NCI-H524 treated with DMSO at 0.1 percent for 48 hours (cell line): ENCODE measurements at regions not wholly inside any gene's neighbourhood (a gene's known extent, or its start where the extent isn't known, plus 50 kb on each side); places are given as distances from the start of the nearest gene placed in this dataset.
A peak's percentile ranks its signal among the peaks of the same experiment; 100 is the strongest.

Experiments used
- DNase-seq: peaks from one replicate; lab custom pipeline; 2025; lab: John Stamatoyannopoulos, UW

DNA sequence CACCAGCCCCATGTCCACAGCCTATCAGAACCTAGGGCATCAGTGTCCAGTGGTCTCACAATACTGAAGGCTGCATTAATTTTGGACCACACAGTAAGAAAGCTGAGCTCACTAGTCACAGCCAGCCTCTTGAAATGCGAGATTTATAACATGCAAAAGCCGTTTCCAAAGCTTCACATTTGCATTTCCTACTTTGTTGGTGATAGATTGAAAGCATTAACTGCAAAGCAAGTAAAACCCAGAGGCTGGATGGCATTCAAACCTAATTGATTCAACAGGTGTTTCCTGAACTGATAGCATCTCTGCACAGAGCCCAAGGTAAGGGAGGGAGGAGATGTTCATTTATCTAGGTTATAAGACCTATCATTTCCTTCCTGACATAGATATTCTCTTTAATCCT, 410.1 kb downstream of the OMA1 start:
- DNase-seq: no peak

DNA sequence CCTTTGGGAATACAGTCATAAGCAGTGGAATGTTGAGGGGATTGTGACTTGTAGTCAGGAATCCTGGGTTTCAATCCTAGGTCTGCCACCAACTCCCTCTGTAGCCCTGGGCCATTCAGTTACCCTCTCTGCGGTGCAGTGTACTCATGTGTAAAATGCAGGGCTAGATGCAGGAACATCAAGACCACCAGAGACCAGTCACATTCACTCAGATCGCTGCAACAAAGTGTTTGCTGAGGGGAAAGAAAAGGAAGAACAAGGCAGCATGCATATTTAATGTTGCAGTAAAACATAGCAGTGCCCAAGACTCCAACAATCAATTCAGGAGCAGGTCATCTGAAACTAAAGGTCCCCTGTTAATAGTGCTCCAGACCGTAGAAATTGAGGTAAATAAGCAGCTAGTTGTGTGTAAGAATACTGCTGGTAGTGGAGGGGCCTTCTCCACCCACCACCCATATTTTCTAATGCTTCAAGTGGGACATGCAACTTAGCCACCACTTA, 410.7 kb downstream of the OMA1 start:
- DNase-seq: no peak

DNA sequence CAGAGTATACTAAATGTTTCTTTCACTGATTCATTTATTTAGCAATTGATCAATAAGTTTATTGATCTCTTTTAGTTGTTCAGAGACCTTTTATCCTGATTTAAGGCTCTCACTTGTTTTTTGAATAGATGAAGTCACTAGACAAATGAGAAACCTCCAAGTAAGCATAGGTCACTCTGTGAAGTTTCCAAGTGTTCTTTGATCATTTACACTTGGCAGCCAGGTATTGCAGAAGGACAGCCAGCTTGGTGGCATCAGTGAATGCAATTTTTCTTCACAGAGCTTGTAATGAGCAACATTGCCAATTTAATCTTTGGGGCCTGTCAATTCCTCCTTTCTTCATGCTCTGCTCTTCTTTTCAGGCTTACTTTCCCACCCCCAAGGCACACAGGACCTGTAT, 413.0 kb downstream of the OMA1 start:
- DNase-seq: no peak

DNA sequence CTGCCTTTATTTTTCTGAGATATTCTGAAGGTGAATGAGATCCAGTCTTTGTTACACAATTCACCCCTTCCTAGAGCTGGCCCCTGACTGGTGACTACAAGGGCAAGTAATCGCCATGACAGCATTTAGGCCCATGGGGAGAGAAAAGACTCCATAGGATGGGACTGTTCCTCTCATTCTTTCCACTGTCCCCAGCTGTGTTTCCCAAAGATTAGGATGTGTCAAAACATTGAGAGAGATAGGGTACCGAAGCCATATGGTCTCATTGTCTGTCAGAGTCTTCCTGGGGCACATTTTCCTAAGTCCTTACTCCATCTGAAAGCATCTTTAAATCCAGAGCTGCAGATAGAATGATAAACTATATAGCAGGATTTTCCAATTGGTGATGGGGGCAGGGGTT, 423.5 kb downstream of the OMA1 start:
- DNase-seq: peak; percentile 0

DNA sequence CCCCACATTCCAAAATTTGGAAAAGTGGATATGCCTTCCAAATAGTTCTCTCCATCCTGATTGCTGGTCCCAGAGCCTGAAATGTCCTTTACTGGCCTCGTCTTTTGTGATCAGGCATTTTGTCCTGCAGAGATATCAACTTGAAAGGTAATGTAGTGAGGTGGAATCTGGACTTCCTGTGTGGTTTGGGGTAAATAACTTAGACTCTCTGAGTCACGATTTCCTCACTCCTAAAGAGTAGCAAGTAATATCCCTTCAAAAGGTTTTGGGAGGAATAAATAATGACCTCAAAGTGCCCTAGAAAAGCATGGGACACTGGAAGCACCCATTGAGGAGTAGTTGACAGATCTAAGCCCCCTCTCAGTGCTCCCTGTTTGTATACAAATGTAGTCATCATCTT, 426.6 kb downstream of the OMA1 start:
- DNase-seq: no peak

DNA sequence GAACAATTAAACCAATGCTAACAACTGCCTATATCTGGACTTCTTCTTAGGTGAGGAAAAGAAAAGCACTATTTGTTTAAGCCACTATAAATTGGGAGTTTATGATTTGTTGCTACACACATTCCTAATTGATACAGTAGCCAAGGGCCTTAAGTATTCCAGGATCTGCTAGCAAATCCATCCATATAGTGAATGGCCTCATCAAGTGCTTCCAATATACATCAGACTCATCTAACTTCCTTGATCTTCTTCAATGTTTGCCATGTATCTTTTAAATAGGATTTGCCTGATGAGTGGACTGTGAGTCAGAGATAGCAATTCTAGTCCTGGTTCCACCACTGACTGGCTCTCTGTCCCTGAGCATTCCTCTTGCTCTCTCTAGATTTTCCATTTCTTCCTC, 430.2 kb downstream of the OMA1 start:
- no peak for DNase-seq

DNA sequence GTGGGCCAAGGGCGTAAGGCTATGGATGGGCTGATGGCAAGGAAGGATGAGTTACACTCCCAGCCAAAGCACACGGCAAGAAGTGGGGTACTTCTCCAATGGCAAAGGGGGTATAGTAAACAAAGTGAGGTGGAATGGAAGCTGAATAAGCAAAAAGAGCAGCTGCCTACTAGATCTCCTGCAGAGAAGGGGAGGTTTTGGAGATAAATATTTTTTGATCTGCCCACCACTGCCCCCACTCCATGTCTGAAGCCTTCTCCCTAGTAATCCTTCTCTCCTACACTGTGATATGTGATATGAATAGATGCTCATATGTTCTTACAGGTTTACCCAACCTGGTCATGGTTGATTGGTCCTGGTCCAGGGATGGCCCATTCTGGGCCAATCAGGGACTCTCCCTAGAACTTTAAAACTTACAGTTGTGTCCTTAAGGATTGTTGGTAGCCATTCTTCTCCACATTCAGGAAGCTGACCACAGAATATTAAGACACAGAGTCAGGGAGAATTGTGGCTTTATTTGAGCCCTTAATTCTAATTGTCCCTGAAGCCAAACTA, 436.8 kb downstream of the OMA1 start:
- DNase-seq: no peak

DNA sequence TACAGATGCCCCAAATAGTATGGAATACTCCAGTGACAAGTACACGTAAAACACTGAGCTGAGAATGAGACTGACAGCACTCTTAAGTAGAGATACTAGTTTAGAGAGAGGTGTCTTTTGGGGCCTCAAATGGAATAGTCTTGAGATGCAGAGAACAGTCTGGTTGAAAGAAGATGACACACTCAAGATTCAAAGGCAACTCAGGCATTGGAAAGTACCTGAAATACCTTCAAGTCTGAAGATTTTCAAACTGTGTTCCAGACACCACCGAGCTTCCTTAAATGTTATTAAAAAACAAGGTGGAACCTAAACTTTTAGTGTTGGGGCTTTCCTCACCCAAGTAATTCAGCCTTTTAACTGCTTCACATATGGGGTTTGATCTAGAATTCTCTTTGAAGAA, 437.7 kb downstream of the OMA1 start:
- no peak for DNase-seq

DNA sequence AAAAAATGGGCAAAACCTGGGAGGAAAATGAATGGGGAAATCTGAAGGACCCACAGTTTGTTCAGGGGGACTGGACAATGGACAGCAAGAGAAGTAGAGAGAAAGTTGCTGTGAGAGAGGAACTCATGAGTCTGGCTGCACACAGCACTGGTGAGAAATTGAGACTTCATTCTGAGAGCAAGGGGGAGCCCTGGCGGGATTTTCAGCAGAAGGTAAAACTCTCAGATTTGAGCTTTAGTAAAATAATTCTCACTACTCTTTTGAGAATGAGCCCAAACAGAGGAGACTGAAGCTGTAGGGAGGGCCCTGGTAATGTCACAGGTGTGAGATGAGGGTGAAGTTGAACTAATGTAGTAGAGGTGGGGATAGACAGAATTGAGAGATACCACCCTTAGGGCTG, 438.6 kb downstream of the OMA1 start:
- DNase-seq: no peak

DNA sequence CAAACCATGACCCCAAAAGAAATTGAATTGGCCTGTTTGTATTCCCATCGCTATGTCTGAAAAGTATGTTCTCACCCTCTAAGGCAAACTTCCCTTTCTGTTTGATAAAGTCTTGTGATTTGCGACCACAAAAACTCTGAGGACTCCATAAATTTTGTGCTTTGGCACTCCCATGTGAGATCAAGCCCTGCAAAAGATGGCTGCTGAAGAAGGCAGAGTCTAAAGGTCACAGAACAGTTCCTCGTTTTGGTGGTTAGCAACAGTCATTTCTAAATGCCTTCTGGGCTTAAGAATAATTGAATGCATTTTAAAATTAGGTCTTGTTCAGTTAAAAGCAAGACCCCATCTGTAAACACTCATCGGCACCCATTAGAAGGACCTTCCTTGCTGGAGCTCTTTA, 441.6 kb downstream of the OMA1 start:
- DNase-seq: no peak

DNA sequence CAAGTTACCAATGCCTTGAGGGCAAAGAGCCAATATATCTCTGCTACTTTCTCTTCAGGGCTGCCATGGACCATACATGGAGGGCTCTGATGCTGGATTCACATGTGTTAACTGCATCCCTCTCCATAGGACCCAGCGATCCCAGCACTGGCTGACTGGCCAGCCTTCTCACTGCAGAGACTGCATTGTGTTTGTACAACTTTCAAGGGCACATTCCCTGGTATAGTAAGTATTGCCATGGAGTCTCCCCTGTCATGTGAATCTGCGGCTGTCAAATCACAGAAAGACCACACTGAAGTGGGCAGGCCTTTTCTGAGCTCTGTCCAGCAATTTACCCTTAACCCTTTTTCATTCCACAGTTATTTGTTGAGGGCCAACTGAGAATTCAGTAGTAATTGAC, 449.8 kb downstream of the OMA1 start:
- DNase-seq: no peak

DNA sequence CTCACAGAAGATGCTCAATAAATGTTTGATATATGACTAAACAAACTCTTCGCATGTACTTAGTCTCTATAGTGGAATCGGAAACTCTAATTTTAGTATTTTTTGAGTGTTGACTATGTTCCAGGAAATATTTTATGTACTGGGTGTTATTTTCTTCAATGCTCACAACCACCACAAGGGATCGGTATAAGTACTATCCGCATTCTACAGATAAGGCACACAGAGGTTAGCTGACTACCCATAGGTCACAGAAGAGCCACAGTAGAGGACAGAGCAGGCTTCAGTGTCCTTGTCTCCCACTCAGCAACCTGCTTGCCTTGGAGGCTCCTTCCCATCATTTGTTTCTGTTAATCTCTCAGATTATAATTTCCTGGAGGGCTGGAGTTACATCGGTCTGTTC, 451.3 kb downstream of the OMA1 start:
- no peak for DNase-seq

DNA sequence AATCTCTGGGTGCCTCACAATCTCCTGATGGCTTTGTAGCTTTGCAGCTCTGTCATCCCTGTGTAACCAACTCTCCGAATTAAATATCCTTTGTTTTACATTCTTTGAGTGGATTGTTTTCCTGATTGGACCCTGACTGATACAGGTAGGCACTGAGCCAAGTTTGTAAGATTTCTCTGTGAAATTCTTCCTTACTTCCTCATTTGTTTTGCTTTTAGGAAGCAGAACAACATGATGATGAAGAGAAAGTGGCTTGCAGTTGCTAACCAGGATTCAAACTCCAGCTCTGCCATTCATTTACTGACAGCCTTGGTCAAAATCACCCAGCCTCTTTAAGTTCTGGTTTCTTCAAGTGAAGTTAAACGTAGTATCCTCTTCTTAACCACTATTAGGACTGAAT, 452.3 kb downstream of the OMA1 start:
- no peak for DNase-seq

DNA sequence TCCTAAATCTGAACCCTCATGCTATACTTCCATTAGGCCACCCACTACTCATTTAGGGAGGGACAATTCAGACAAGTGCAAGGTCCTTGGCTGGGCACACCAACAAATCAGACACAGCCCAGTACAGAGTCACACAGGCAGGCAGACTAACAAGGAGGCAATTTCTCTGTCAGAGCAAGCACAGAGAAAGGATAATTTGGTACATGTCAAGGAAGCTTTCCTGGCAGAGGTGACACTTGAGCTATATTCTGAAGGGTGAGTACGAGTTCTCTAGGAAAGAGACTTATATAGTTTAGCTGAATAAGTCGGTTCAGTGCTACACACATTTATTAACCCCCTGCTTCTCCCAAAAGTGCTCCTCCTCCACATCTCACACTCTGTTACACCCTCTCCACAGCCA, 455.9 kb downstream of the OMA1 start:
- no peak for DNase-seq

DNA sequence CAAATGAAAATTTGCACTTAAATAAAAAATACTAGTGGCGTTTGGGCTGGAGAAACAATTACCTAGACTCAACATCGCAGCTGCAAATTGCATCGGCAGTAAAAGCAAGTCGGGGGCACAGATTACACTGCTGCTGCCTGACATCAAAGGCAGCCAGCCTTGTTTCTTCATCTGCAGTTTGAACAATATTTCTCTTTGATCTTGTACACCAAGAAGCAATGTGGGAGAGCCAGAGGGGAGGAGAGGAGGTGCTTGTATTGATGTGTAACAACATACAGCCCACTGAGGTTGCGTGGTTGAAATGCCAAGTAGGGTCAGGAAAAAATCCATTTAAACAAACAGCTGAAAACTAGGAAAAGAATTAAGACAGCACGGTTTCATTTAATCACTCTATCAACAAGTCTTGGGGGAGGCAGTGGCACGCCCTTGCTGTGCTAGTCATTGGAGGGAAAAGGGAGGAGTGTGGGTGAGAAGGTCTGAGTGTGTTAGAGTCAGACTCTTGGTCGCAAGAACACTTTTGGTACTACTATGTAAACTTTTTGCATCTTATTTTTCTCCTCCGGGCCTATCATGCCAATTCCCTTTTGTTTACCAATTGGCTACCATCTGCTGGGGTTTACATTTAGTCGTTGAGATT, 456.5 kb downstream of the OMA1 start:
- no peak for DNase-seq

DNA sequence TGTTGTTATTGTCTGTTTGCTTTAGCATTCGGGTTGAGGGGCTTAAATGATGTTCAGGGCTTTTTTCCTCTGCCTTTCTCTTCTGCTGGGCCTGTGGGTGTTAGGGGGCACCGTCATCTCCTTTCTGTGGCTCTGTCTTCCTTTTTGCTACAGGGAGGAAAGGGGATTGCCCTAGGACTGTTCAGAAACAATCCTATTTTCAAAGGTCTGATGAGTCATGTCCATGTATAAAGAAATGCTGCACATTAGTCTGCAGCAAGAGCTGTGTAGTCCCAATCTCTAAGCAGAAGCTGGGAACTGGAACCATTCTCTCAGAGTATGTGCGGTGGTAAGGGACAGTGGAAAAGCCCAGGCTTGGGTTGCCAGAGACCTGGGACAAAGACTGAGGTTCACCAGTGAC, 462.3 kb downstream of the OMA1 start:
- no peak for DNase-seq

DNA sequence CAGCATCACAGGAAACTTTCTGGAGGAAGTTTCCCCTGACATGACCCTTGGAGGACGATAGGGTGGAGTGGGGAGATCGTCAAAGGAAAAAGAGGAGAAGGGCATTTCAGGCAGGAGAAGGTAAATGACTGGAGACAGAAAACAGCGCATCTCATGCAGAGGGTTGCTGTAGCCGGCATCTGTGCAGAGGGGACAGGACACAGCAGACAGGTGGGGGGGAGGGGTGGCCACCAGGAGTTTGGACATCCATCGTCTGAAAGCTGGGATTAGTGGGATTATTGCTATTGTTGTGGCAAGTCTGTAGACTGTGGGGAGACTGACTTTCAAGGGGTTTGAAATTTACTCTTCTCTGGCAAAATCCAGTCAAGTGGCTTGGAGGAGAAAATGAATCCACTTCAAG, 463.9 kb downstream of the OMA1 start:
- DNase-seq: peak; percentile 43

DNA sequence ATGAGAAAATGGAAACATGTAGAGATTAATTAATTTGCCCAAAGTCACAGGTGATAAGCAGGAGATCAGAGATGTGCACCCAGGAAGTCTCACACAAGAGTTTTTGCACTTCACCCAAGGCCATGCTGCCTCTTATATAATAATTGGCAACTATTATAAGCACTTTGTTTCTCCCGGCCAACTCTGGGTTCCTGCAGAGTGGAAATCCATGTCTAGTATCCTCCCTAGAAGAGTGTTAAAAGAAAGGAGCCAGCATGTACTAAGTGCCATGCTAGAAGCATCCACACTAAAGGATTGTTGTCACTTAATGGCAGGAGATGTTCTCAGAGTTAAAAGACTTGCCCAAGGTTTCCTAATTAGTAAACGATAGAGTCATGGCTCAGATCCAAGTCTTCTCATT, 470.3 kb downstream of the OMA1 start:
- no peak for DNase-seq

DNA sequence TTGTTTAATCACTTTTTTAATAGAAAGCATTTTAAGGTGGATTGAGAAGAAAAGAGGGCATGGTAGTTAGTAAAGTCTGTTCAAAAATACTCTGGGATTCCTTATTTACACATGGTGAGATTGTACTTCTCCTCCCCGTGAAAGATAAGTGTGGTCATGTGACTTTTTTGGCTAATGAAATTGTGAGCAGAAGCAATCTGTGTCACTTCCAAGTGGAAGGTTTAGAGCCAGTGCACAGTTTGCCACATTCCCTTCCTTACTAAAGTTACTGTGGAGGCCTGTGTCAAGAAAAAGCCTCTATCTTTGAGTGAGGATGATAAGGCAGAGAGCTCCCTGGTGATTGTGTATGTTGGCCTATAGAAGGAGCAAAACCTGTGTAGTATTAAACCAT, 471.3 kb downstream of the OMA1 start:
- DNase-seq: no peak

DNA sequence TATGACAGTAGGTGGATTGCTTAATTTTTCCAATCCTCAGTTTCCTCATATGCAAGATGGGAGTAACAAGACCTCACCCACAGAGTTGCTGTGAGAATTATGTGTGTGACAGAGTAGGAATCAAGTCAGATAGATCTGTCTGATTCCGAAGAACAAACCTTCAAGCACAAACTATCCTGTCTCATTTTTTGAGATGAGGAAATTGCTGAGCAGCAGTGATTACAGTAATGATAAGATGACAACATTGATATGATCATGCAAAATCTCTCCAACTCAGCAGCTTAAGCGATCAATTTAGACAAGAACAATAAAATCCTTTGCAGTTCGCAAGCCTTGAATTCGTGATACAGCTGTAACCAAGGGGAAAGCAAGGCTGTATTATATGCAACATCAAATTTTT, 474.1 kb downstream of the OMA1 start:
- DNase-seq: no peak

DNA sequence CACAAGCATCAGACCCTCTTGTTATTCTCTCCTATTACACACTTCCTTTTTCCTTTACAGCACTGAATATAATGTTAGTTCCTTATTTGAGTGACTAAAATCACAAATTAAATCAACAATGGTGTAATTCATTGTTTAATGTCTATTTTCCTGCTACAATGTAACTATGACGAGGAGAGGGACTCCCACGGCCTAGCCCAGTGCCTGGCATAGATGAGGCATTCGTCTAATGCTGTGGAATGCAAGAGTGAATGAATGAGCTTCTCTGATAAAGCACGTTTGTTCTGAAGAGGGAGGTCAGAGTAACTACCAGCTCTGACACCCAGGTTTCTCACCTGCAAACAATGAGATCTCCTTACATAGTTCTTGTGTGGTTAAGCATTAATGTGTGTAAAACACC, 479.4 kb downstream of the OMA1 start:
- DNase-seq: no peak

DNA sequence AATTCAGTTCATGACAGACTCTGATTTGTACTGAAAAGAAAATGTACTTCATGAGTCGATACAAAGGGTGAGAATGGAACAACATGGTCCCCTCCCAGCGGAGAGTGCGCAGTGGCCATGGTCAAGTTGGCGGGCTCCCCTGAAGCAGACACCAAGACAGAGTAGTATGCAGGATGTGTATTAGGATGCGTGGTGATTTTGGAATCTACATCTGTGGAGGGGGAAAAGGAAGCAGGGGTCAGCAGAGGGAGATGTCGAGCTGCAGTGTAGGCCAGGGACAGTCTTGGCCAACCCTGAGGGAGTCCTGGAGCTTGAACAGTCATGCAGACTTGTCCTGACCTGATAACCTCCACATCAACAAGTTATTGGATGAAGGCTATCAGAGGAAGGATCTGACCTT, 481.0 kb downstream of the OMA1 start:
- DNase-seq: no peak

DNA sequence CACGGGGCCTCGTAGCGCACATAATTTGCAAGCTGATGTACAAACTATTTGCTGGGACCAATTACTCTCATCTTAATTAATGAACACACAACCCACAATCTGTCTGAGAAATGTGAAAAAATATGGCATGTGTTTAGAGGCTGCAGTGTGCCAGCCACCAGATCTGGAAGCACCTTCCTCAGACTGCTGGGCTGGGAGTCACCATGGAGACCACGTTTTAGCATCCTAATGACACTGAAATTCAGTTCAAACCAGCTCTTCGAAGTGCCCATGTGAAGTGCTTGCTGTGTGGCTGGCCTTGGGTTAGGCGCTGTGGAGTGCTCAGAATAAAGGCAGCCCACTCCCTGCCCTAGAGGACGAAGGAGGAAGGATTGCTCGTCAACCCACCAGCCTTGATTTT, 482.4 kb downstream of the OMA1 start:
- no peak for DNase-seq

DNA sequence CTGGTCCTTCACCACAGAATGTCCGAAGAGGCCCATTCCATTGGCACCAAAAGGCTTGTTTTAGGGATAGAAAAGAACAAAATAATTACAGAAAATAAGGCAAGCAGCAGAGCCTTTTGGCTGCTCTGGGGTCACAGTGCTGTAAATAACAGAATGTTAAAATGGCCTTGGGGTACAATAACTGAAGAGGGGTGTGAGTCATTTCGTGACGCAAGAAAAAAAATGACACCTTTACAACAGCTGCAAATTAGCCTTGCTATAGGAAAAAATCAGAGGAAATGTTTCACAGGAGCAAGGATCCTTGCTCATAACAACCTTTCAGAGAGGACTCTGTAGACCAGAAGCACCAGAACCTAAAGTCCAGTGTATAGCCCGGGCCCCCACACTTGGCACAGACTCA, 483.4 kb downstream of the OMA1 start:
- no peak for DNase-seq
